ENCODE measurements at regions not wholly inside any gene's neighbourhood (a gene's known extent, or its start where the extent isn't known, plus 50 kb on each side); places are given as distances from the start of the nearest gene placed in this dataset.
A peak's percentile ranks its signal among the peaks of the same experiment; 100 is the strongest.

GRCh38 chr3:139288266-139288821, 55.5 kb upstream of the MRPS22 start (continued):
- TF ChIP-seq NKRF (IDR thresholded peaks at IDR 0.05; ENCODE audit: borderline replicate concordance): no peak
- TF ChIP-seq TAF1 (IDR thresholded peaks at IDR 0.05; ENCODE audit: control insufficient read depth, extremely low read depth, insufficient read depth, low read length, severe bottlenecking): peak; percentile 29
- TF ChIP-seq TFAM (CRISPR knock-in tag; conservative IDR thresholded peaks at IDR 0.05): no peak
- no peak for TF ChIP-seq NR3C1 (CRISPR knock-in tag; IDR thresholded peaks at IDR 0.05)
- TF ChIP-seq EZH2 (IDR thresholded peaks at IDR 0.05; ENCODE audit: borderline replicate concordance, low read depth, low read length): no peak
- TF ChIP-seq TBP (optimal IDR thresholded peaks at IDR 0.05; ENCODE audit: low read depth, low read length): peak; percentile 31
- no peak for TF ChIP-seq GTF2B (IDR thresholded peaks at IDR 0.05; ENCODE audit: extremely low read depth, insufficient read length)
- no peak for TF ChIP-seq PHF8 (IDR thresholded peaks at IDR 0.05; ENCODE audit: borderline replicate concordance, low read length)
- TF ChIP-seq MED1 (CRISPR knock-in tag; IDR thresholded peaks at IDR 0.05; ENCODE audit: borderline replicate concordance): no peak
- no peak for TF ChIP-seq PCBP1 (IDR thresholded peaks at IDR 0.05; ENCODE audit: low read depth, low read length, poor library complexity, severe bottlenecking)
- no peak for TF ChIP-seq GATAD2B (IDR thresholded peaks at IDR 0.05; ENCODE audit: borderline replicate concordance)
- no peak for TF ChIP-seq POLR2AphosphoS2 (IDR thresholded peaks at IDR 0.05; ENCODE audit: low read length)
- no peak for TF ChIP-seq CHAMP1 (IDR thresholded peaks at IDR 0.05)
- TF ChIP-seq ELF1 (tag; IDR thresholded peaks at IDR 0.05): no peak
- TF ChIP-seq COPS2 (conservative IDR thresholded peaks at IDR 0.05): no peak
- TF ChIP-seq ZNF224 (CRISPR knock-in tag; IDR thresholded peaks at IDR 0.05): no peak
- TF ChIP-seq POLR2AphosphoS5 (IDR thresholded peaks at IDR 0.05; ENCODE audit: control insufficient read depth, insufficient read depth, low read depth, low read length): peak; percentile 89
